GM23248 (cell line): ENCODE measurements at regions not wholly inside any gene's neighbourhood (a gene's known extent, or its start where the extent isn't known, plus 50 kb on each side); places are given as distances from the start of the nearest gene placed in this dataset.

Experiments
- EZH2 ChIP-seq: fragments of 200-600 bp; sonication (generic); IDR thresholded peaks from 2 replicates; pipeline ENCODE4 v1.6.1; 2018; ENCODE audit warnings: antibody characterized with exemption, mild to moderate bottlenecking; ENCODE audit not compliant: insufficient read depth, poor library complexity, severe bottlenecking
- EZH2phosphoT487 ChIP-seq: fragments of 200-600 bp; sonication (generic); IDR thresholded peaks from 2 replicates; pipeline ENCODE4 v1.6.1; 2018; ENCODE audit warnings: antibody characterized with exemption, moderate library complexity, mild to moderate bottlenecking, low read depth; ENCODE audit not compliant: insufficient read depth

DNA sequence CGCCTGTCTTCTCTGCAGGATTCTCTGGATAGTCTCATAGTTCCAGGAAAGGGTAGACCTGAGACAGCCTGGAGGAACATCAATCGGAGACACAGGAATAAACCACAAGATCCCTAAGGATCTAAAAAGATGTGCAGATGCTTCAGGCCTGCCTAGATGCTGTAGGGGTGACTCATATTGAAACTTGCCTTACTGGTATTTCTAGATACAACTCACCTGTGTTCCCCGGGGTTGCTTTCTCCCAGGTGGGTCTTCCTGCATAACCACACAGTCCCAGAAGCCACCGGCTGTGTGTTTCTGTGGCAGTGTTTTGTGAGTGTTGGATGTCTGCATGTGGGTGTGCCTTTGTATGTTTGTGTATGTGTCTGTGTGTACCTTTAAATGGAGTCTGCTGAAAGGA lies 719.0 kb upstream of the TSPY4 start:
- TF ChIP-seq EZH2 (no peak), EZH2phosphoT487 (no peak)
